SK-N-SH (cell line): ENCODE measurements at regions not wholly inside any gene's neighbourhood (a gene's known extent, or its start where the extent isn't known, plus 50 kb on each side); places are given as distances from the start of the nearest gene placed in this dataset.

Experiments
- CTCF ChIA-PET: fragments of 300-600, 350-600 bp; formaldehyde crosslinking; extraction: SDS; loops from one replicate; lab custom pipeline; 2021; lab: Yijun Ruan, JAX
- POLR2A ChIA-PET: fragments of 350-600 bp; sonication (Branson Sonifier 250); formaldehyde crosslinking; extraction: SDS; loops from one replicate; lab custom pipeline; 2020; ENCODE audit warnings: antibody characterized with exemption, inconsistent platforms; lab: Yijun Ruan, JAX
- DNase-seq: peaks from one replicate; pipeline ENCODE4 v3.0.0; 2012
- H2AFZ ChIP-seq: fragments of 200-600 bp; sonication (generic); 2 replicates; pipeline ENCODE4 v1.8.1; 2016; ENCODE audit warnings: antibody characterized with exemption, mild to moderate bottlenecking, low read depth
- H3F3A ChIP-seq: fragments of 200-600 bp; sonication (generic); replicated peaks from 2 replicates; pipeline ENCODE3; 2016; ENCODE audit warnings: antibody characterized with exemption, mild to moderate bottlenecking; ENCODE audit not compliant: insufficient read depth
- H3K27ac ChIP-seq, 2 experiments: fragments of 200-500 bp in 1 of 2; fragments of 200-600 bp in 1 of 2; sonication (Bioruptor generic) in 1 of 2; sonication (generic), shearing (Covaris generic) in 1 of 2; 2 replicates each; pipeline versions ENCODE4 v1.5.1 to v1.6.1; 2014 to 2016; ENCODE audit warnings: low read depth in 2 of 2, inconsistent platforms in 1 of 2, low read length in 1 of 2, mild to moderate bottlenecking in 1 of 2, mixed read lengths in 1 of 2
- H3K27me3 ChIP-seq: fragments of 200-600 bp; sonication (generic), shearing (Covaris generic); 2 replicates; pipeline ENCODE4 v1.6.1; 2016; ENCODE audit warnings: mixed run types; ENCODE audit not compliant: insufficient read depth
- H3K36me3 ChIP-seq, 2 experiments: fragments of 200-500 bp in 1 of 2; fragments of 200-600 bp in 1 of 2; sonication (Bioruptor generic) in 1 of 2; sonication (generic) in 1 of 2; replicated peaks in 1 of 2; 2 replicates each; pipeline versions ENCODE3 to v1.5.1; 2014 to 2016; ENCODE audit warnings: low read length in 1 of 2, mild to moderate bottlenecking in 1 of 2; ENCODE audit not compliant: insufficient read depth in 2 of 2, control insufficient read depth in 1 of 2
- H3K4me1 ChIP-seq, 2 experiments: fragments of 200-500 bp in 1 of 2; fragments of 200-600 bp in 1 of 2; sonication (Bioruptor generic) in 1 of 2; sonication (generic), shearing (Covaris generic) in 1 of 2; 2 replicates each; pipeline versions ENCODE4 v1.5.1 to v1.6.1; 2014 to 2016; ENCODE audit warnings: low read depth in 1 of 2, low read length in 1 of 2, mixed run types in 1 of 2; ENCODE audit not compliant: insufficient read depth in 2 of 2, control insufficient read depth in 1 of 2
- H3K4me2 ChIP-seq: fragments of 200-600 bp; sonication (generic), shearing (Covaris generic); 2 replicates; pipeline ENCODE4 v1.6.1; 2017; ENCODE audit warnings: mixed run types
- H3K4me3 ChIP-seq, 2 experiments: fragments of 200-500 bp in 1 of 2; fragments of 200-600 bp in 1 of 2; sonication (Bioruptor generic) in 1 of 2; sonication (generic), shearing (Covaris generic) in 1 of 2; 2 replicates each; pipeline versions ENCODE4 v1.5.1 to v1.8.1; 2014 to 2016; ENCODE audit warnings: low read depth in 2 of 2, inconsistent platforms in 1 of 2, low read length in 1 of 2, mild to moderate bottlenecking in 1 of 2, mixed read lengths in 1 of 2, moderate library complexity in 1 of 2
- H3K79me2 ChIP-seq: fragments of 200-600 bp; sonication (generic); 2 replicates; pipeline ENCODE4 v1.8.1; 2017; ENCODE audit warnings: mild to moderate bottlenecking; ENCODE audit not compliant: insufficient read depth
- H3K9ac ChIP-seq: fragments of 200-600 bp; sonication (generic); 2 replicates; pipeline ENCODE4 v1.6.1; 2017; ENCODE audit warnings: mixed run types
- H3K9me2 ChIP-seq: fragments of 200-600 bp; sonication (generic); 2 replicates; pipeline ENCODE4 v1.6.1; 2017; ENCODE audit warnings: mixed run types
- H3K9me3 ChIP-seq: fragments of 200-600 bp; sonication (generic); 2 replicates; pipeline ENCODE4 v1.6.1; 2017; ENCODE audit warnings: mixed run types, mild to moderate bottlenecking, moderate library complexity
- H4K20me1 ChIP-seq: fragments of 200-600 bp; sonication (generic); 2 replicates; pipeline ENCODE4 v1.6.1; 2017; ENCODE audit warnings: mild to moderate bottlenecking, mixed run types; ENCODE audit not compliant: insufficient read depth
- CHD2 ChIP-seq: fragments of 150-350 bp; IDR thresholded peaks from 2 replicates; pipeline ENCODE4 v1.6.1; 2018; ENCODE audit warnings: low read length; ENCODE audit not compliant: partially characterized antibody
- ELF1 ChIP-seq: IDR thresholded peaks from 2 replicates; pipeline ENCODE4 v1.4.0; 2012
- GATA2 ChIP-seq: sonication (generic); formaldehyde crosslinking; IDR thresholded peaks from 2 replicates; pipeline ENCODE4 v1.5.0; 2020; ENCODE audit warnings: mild to moderate bottlenecking, missing genetic modification reagents
- JUND ChIP-seq: IDR thresholded peaks from 2 replicates; pipeline ENCODE4 v1.4.0; 2012
- NFIC ChIP-seq: IDR thresholded peaks from 2 replicates; pipeline ENCODE4 v1.4.0; 2012; ENCODE audit warnings: borderline replicate concordance
- RAD21 ChIP-seq: IDR thresholded peaks from 2 replicates; pipeline ENCODE4 v1.6.1; 2012; ENCODE audit warnings: mild to moderate bottlenecking, low read length
- RCOR1 ChIP-seq: fragments of 150-350 bp; IDR thresholded peaks from 2 replicates; pipeline ENCODE4 v1.6.1; 2017; ENCODE audit warnings: antibody characterized with exemption, low read length
- RFX5 ChIP-seq: IDR thresholded peaks from 2 replicates; pipeline ENCODE4 v1.6.1; 2012; ENCODE audit warnings: mild to moderate bottlenecking, improper control_type of control experiment, low read length
- SMC3 ChIP-seq: IDR thresholded peaks from 2 replicates; pipeline ENCODE4 v1.6.1; 2012; ENCODE audit warnings: low read depth, low read length, improper control_type of control experiment
- TAF1 ChIP-seq: IDR thresholded peaks from 2 replicates; pipeline ENCODE4 v1.6.1; 2012; ENCODE audit warnings: low read depth, mild to moderate bottlenecking, low read length, moderate library complexity, borderline replicate concordance
- TCF12 ChIP-seq: IDR thresholded peaks from 2 replicates; pipeline ENCODE4 v1.4.0; 2012
- WGBS: methylation state at CpG from one replicate; pipeline ENCODE4 v1.1.6; 2017; ENCODE audit warnings: low lambda C conversion rate; 5-methylcytosine and 5-hydroxymethylcytosine counted together
- TF ChIP-seq, protein P1 (sequence below): IDR thresholded peaks from 2 replicates; pipeline ENCODE4 v1.4.0; 2012; ENCODE audit warnings: low read depth, borderline replicate concordance
- TF ChIP-seq, protein P2 (sequence below): IDR thresholded peaks from 2 replicates; pipeline ENCODE4 v1.4.0; 2012; ENCODE audit warnings: low read depth
- TF ChIP-seq, protein P3 (sequence below): fragments of 150-350 bp; IDR thresholded peaks from 2 replicates; pipeline ENCODE4 v1.6.1; 2017; ENCODE audit warnings: antibody characterized with exemption, low read length, low read depth, borderline replicate concordance
- TF ChIP-seq, protein P4 (sequence below): IDR thresholded peaks from 2 replicates; pipeline ENCODE4 v1.6.1; 2012; ENCODE audit warnings: mild to moderate bottlenecking, low read depth, low read length, moderate library complexity
- TF ChIP-seq, protein P5 (sequence below): IDR thresholded peaks from 2 replicates; pipeline ENCODE4; 2012
- TF ChIP-seq, protein P6 (sequence below): fragments of 200-600 bp; sonication (generic); IDR thresholded peaks from 2 replicates; pipeline ENCODE4 v1.6.1; 2017; ENCODE audit warnings: antibody characterized with exemption, mild to moderate bottlenecking, moderate library complexity

DNA sequence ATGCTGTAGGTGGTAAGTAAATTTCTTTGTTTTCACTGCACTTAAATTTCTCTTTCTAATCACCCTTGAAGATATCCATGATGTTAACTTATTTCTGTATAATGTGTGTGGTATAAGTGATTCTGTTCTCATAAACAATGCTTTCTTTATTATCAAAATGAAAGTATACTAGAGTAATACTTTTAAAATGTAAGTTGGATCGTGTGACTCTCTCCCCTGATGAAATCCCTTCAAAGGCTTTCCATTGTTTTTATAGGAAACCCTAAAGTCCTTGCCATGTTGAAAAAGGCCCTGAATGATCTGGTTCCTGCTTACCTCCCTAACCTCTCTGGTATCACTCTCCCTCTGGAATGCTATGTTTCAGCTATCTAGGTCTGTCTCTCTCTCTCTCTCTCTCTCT lies 191.1 kb upstream of the LHX8 start:
- POLR2A ChIA-PET: no interaction called here
- Histone ChIP-seq H3K27ac (no peak overlapping the region), H3K9me3 (no peaks in the 10 kb centered on the region), H3K4me3 (no peak overlapping the region), H3K9ac (no peak overlapping the region), H3K9me2 (no peaks in the 10 kb centered on the region), H3F3A (no peaks in the 10 kb centered on the region), H2AFZ (no peak overlapping the region), H3K4me1 (no peaks in the 10 kb centered on the region), H3K4me2 (no peak overlapping the region), H3K27me3 (no peaks in the 10 kb centered on the region), H4K20me1 (no peaks in the 10 kb centered on the region), H3K36me3 (no peaks in the 10 kb centered on the region), H3K79me2 (no peaks in the 10 kb centered on the region)
- WGBS: 32% methylated on average over 1 of the region's 1 CpG
- CTCF ChIA-PET: no interaction called here
- TF ChIP-seq CHD2 (no peak), SMC3 (no peak), GATA2 (CRISPR knock-in tag) (no peak), RAD21 (no peak), TCF12 (no peak), JUND (no peak), RFX5 (no peak), ELF1 (no peak), TAF1 (no peak), RCOR1 (no peak)
- TF ChIP-seq, protein P1, sequence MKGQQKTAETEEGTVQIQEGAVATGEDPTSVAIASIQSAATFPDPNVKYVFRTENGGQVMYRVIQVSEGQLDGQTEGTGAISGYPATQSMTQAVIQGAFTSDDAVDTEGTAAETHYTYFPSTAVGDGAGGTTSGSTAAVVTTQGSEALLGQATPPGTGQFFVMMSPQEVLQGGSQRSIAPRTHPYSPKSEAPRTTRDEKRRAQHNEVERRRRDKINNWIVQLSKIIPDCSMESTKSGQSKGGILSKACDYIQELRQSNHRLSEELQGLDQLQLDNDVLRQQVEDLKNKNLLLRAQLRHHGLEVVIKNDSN: no peak
- TF ChIP-seq, protein P2, sequence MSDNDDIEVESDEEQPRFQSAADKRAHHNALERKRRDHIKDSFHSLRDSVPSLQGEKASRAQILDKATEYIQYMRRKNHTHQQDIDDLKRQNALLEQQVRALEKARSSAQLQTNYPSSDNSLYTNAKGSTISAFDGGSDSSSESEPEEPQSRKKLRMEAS: no peak
- TF ChIP-seq, protein P3, sequence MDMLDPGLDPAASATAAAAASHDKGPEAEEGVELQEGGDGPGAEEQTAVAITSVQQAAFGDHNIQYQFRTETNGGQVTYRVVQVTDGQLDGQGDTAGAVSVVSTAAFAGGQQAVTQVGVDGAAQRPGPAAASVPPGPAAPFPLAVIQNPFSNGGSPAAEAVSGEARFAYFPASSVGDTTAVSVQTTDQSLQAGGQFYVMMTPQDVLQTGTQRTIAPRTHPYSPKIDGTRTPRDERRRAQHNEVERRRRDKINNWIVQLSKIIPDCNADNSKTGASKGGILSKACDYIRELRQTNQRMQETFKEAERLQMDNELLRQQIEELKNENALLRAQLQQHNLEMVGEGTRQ: no peak
- DNase-seq: no peak

DNA sequence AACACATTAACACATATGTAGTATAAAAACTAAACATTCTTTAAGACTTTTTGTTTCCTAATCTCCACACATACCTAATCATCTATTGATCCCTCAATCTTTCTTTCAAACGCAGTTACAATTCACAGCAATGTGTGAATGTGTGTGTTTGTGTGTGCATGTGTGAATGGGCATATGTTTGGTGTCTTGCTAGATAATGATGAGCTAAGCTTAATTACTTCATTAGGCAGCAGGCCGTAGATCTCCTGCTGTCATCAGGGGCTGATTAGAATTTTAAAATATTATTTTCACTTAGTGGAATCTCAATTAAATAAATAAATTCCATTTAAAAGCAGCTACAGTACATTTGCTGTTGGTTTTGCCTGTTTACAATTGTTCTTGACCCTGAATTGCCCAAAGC lies 187.8 kb upstream of the LHX8 start:
- no peak overlapping the region for H3K27ac ChIP-seq
- H4K20me1 ChIP-seq: no peaks in the 10 kb centered on the region
- no peaks in the 10 kb centered on the region for H3K36me3 ChIP-seq
- no peak overlapping the region for H3K4me3 ChIP-seq
- no peaks in the 10 kb centered on the region for H3F3A ChIP-seq
- no peak overlapping the region for H3K4me2 ChIP-seq
- no peak for DNase-seq
- H2AFZ ChIP-seq: no peak overlapping the region
- ChIA-PET CTCF (no interaction called here), POLR2A (no interaction called here)
- H3K4me1 ChIP-seq: no peaks in the 10 kb centered on the region
- no peaks in the 10 kb centered on the region for H3K27me3 ChIP-seq
- 37% methylated on average over 2 of the region's 2 CpGs for WGBS
- H3K9ac ChIP-seq: no peak overlapping the region
- H3K79me2 ChIP-seq: no peaks in the 10 kb centered on the region
- H3K9me3 ChIP-seq: no peaks in the 10 kb centered on the region
- H3K9me2 ChIP-seq: no peaks in the 10 kb centered on the region
- TF ChIP-seq TAF1 (no peak), RAD21 (no peak), RCOR1 (no peak), NFIC (no peak), TCF12 (no peak)
- TF ChIP-seq, protein P3: no peak
- TF ChIP-seq, protein P4, sequence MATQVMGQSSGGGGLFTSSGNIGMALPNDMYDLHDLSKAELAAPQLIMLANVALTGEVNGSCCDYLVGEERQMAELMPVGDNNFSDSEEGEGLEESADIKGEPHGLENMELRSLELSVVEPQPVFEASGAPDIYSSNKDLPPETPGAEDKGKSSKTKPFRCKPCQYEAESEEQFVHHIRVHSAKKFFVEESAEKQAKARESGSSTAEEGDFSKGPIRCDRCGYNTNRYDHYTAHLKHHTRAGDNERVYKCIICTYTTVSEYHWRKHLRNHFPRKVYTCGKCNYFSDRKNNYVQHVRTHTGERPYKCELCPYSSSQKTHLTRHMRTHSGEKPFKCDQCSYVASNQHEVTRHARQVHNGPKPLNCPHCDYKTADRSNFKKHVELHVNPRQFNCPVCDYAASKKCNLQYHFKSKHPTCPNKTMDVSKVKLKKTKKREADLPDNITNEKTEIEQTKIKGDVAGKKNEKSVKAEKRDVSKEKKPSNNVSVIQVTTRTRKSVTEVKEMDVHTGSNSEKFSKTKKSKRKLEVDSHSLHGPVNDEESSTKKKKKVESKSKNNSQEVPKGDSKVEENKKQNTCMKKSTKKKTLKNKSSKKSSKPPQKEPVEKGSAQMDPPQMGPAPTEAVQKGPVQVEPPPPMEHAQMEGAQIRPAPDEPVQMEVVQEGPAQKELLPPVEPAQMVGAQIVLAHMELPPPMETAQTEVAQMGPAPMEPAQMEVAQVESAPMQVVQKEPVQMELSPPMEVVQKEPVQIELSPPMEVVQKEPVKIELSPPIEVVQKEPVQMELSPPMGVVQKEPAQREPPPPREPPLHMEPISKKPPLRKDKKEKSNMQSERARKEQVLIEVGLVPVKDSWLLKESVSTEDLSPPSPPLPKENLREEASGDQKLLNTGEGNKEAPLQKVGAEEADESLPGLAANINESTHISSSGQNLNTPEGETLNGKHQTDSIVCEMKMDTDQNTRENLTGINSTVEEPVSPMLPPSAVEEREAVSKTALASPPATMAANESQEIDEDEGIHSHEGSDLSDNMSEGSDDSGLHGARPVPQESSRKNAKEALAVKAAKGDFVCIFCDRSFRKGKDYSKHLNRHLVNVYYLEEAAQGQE: no peak
- TF ChIP-seq, protein P5, sequence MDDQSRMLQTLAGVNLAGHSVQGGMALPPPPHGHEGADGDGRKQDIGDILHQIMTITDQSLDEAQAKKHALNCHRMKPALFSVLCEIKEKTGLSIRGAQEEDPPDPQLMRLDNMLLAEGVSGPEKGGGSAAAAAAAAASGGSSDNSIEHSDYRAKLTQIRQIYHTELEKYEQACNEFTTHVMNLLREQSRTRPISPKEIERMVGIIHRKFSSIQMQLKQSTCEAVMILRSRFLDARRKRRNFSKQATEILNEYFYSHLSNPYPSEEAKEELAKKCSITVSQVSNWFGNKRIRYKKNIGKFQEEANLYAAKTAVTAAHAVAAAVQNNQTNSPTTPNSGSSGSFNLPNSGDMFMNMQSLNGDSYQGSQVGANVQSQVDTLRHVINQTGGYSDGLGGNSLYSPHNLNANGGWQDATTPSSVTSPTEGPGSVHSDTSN: no peak
- TF ChIP-seq, protein P6, sequence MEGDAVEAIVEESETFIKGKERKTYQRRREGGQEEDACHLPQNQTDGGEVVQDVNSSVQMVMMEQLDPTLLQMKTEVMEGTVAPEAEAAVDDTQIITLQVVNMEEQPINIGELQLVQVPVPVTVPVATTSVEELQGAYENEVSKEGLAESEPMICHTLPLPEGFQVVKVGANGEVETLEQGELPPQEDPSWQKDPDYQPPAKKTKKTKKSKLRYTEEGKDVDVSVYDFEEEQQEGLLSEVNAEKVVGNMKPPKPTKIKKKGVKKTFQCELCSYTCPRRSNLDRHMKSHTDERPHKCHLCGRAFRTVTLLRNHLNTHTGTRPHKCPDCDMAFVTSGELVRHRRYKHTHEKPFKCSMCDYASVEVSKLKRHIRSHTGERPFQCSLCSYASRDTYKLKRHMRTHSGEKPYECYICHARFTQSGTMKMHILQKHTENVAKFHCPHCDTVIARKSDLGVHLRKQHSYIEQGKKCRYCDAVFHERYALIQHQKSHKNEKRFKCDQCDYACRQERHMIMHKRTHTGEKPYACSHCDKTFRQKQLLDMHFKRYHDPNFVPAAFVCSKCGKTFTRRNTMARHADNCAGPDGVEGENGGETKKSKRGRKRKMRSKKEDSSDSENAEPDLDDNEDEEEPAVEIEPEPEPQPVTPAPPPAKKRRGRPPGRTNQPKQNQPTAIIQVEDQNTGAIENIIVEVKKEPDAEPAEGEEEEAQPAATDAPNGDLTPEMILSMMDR: no peak
